MV-4-11 (cell line): ENCODE measurements at regions not wholly inside any gene's neighbourhood (a gene's known extent, or its start where the extent isn't known, plus 50 kb on each side); places are given as distances from the start of the nearest gene placed in this dataset.

ENCODE experiments used
- DNase-seq: peaks from one replicate; lab custom pipeline; 2025; lab: John Stamatoyannopoulos, UW

DNA sequence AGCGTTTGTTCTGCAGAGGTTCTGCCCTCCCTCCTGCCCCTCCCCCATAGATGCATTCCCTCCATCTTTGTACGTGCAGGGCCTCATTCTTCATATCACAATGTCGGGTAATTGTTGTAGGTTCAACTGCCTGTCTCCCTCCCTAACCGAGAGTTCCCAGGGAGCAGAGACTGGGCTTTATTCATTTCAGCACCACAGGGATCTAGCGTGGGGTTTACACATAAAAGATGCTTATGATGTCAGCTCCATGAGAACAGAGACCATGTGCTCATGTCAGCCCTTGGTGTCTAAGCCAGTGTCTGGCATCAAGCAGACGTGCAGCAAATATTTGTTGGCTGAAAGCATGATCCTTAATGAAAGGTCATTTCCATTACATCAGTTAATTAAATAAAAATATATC, 298.9 kb upstream of the TRIB2 start:
- no peak for DNase-seq

DNA sequence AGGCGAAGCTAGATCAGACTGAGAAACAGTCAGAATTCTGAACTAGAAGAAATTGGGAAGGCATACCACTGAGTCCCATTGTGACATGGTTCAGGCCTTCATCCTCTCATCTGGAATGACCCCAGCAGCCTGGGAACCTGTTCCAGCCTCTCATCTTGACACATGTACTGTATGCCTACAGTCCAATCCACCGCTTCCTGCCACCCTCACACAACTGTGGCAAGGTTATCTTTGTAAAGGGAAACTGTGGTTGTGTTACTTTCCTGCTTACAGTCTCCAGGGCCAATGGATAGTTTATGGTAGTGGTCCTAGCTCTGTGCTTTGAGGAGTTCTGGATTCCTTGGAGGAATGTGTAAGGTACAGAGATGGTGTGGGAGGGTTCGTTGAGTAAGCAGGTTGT, 296.9 kb upstream of the TRIB2 start:
- no peak for DNase-seq

DNA sequence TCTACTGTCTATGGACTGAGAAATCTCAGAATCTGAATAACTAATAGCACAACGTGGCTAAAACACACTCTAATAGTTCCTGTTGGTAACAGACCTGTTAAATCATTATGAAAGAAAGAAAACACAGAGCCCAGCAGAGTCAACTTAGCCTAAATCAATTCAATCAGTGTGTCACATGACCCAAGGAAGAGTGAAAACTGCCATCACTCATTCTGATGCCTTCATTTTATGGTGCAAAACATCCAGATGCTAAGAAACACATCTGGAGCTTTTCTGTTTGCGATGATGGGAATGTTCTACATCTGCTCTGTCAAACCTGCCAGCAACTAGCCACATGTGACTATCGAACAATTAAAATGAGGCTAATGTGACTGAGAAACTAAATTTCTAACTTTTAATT, 295.7 kb upstream of the TRIB2 start:
- no peak for DNase-seq

DNA sequence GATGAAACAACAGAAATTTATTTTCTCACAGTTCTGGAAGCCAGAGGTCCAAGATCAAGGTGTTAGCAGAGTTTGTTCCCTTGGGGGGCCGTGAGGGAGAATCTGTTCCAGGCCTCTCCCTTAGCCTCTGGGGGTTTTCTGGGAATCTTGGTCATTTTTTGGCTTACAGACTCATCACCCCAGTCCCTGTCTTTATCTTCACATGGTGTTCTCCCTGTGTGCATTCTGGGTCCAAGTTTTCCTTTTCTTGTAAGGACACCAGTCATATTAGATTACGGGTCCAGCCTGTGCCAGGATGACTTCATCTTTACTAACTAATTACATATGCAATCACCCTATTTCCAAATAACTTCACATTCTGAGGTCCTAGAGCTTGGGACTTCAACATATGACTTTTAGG, 292.5 kb upstream of the TRIB2 start:
- DNase-seq = no peak

DNA sequence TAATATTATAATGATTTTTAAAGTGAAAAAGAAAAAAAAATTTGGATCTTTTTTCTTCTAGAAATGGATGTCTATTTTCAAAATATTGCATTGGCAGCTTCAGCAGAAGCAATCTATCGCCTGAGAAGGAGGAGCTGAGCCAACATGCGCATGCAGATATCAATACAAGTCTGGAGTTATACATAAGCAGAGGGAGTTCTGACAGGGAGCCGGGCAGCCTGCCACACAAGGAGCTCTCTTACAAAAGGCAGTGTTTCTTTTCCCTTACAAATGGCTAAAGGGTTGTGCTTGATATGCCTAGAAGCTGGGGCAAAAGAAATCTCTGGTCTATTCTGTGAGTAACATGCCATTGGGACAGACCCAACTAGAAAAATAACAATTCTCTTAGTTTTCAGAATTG, 291.9 kb upstream of the TRIB2 start:
- DNase-seq = no peak

DNA sequence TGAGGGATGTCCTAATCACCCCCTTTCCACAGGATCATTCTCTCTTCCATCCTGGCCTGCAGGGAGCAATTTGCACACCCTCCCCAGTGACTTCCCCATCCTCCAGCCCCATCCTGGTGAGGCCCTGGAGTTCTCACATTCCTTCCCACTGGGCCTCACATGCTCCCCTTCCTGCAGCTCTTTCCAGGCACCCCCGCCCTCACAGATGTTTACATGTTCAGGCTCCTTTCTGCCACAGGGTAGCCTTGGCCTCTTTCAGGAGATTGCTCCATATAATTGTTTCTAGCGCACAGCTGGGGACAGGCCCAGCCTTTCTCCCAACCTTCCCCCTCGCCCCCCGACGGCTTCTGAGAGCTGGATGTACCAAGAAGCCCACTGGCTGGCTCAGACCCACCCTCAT, 288.4 kb upstream of the TRIB2 start:
- no peak for DNase-seq

DNA sequence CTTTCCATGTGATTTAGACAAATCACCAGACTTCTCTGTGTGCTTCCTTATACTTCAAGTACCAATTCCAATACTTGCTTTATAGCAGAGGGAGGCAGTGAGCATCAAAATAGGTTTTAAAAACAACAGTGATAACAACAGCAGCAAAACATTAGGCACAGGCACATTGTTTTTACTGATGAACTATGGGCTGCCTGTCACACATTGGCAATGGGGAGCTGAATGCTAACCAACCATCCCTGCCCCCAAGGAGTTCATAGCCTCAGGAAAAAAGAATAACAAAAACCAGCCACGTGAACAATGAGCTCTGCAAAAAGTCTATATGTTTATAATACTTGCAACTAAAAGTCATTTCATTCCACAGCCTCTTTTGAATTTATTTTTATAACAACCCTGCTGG, 287.9 kb upstream of the TRIB2 start:
- DNase-seq = no peak

DNA sequence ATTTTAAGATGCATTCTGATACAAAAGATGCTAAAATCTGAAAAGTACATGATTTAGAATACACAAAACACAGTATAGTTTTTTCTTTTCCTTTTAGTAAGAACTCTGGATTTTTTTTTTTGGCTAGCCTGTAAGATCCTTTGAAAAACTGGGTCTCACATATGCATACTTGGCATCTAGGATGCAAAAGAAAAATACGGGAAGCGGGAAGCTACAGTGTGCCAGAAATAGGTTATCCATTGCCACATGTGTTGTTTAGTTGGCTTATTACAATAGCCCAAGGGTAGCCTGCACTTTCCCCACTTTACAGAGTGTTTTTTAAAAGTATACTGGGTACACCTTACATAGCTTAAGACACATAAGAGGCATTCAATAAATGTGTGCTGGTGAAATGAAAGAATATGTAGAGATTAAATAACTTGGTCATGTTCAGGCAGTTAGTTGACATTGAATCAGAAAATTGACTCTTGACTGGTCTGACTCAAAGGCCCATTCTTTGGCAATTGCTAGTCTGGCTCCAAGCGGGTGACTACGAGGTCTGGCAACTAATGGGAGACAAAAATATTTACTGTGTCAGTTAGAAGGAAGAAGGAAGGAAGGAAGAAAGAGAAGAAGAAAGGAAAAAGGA, 286.8 kb upstream of the TRIB2 start:
- DNase-seq = no peak

DNA sequence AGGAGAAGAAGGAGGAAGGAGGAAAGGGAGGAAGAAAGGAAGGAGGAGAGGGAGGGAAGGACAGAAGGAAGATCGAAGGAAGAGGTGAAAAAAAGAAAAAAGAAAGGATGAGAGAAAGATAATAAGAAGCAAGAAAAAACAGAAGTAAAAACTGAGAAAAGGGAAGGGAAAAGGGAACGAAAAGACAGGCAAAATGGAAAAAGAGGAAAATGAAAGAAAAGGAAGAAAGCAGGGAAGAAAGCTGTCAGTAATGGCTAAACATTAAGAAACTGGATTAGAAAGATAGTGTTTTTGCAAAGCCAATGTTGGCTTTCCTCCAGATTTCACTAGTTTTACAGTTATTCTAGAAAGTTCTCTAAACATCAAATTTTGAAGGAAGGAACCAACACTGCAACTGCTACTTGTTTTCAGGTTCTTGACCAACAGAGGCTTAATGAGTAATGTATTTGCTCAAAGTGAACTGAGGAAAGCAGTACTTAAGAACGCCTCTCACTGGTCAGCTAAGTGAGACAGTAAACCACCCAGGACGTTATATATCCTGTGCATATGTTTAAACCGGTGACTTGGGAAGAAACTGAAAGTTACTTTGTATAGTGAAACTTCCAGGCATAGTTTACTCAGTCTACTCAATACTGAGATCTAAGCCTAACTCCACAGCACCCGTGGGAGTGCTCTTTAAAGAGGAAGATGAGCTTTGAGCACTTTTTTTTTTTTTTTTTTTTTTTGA, 286.2 kb upstream of the TRIB2 start:
- peak; percentile 92 for DNase-seq

DNA sequence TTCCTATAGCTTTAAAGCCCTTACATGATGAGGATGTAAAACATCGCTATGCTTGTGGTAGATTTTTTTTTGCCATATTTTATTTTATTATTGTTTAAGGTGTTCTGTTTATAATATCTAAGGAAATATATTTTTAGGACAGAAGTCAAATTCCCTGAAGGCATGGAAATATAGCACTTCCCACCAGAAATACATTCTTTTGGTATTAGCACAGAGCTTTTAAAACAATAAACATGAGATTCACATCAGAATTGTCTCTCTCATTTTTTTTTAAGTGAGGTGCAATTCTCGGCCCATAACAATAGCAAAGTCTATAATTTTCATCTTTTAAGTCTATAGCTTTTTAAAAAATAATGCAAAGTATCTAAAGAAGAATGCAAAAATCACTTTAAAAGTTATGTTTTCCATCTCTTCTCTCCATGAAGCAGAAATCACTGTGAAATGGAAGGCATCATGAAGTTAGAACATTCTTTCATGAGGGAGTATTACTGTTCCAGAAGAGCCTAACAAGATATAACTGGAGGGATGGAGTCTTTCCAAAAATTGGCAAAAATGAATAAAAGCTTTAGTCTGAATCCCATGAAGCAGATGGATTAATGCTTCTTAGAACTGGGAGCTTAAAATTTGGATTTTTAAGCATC, 283.6 kb upstream of the TRIB2 start:
- DNase-seq = no peak

DNA sequence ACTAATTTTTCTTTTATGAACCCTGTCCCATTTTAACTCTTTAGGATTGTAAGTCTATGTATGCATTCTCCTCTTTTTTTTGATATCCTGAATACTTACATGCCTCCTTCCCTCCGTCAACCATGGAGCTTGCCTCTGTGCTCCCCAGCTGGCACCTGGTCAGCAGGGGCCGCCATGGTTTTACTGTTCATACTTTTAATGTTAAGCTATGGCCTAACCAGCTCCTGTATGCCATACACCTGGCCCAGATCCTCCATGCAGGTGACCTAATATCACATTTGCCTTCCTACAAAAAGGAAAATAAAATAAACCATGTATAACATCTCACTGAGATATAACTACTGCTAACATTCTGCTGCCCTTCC, 283.1 kb upstream of the TRIB2 start:
- DNase-seq = no peak

DNA sequence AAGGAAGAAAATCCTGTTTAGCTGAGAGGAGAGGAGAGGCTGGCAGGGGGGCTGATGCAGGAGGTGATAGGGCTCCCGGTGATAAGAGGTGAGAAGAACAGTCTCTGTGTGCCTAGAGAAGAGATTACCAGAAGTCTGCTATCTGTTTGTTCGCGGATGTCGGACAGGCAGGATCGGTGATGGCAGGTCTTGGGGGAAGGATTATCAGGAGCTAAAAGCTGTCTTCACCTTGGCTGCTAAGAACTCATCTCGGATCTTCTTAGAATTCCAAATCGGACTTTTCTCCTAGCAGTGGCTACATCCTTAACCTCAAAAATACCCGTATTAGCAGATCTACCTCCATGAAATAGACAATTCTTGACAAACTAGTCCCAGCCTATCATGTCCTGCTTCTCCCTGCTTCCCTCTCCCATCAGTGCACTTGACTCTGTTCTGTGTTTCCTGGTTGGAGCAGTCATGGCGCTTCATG, 282.1 kb upstream of the TRIB2 start:
- DNase-seq = no peak

DNA sequence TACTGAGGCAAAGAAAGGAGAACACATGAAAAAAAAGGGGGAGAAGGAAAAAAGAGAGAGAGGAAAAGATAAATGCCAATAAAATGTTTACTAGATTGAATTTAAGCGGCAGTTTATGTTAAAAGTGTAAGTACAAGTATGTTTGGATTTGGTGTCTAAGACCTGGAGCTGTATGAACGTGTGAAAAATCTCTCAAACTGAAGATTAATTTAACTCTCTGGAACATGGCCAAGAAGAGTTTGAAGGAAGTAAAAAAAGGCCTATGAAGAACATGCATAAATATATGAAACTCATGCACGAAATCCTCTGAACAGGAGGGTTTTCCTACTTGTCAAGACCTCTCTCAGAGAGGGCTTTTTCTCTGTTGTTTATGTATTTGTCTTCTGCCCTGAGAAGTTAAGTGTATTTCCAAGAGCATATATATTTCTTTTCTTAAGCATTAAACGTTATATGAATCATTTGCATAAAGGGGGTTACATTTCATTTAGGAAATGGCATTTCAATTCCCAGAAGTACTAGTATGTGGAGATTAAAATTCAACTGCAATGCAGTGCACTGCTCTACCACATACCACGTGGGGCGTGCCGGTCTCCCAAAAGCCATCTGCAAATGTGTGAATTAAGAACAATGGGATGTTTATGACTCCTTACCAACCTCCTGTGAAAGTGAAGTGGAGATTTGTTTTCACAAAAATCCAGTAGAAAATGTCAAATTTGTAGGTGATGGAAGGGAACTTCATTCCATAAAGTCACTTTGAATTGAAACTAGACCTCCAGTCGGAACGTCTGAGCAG, 281.1 kb upstream of the TRIB2 start:
- DNase-seq = no peak

DNA sequence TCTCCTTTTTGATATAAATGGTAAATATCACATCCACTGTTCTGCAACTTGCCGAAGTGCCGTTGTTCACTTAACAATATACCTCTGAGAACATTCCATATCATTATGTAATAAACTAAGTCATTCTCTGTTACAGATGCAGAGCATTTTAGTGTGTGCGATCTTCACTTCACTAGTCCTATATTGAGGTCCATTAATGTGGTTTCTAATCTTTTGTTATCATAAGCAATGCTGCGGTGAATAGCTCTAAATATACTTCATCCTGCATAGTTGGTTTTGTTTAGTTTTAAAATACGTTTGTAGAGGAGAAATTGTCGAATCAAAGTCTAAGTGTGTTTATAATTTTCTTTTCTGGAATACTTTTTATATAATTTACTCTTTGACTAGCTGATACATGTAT, 280.3 kb upstream of the TRIB2 start:
- DNase-seq = no peak

DNA sequence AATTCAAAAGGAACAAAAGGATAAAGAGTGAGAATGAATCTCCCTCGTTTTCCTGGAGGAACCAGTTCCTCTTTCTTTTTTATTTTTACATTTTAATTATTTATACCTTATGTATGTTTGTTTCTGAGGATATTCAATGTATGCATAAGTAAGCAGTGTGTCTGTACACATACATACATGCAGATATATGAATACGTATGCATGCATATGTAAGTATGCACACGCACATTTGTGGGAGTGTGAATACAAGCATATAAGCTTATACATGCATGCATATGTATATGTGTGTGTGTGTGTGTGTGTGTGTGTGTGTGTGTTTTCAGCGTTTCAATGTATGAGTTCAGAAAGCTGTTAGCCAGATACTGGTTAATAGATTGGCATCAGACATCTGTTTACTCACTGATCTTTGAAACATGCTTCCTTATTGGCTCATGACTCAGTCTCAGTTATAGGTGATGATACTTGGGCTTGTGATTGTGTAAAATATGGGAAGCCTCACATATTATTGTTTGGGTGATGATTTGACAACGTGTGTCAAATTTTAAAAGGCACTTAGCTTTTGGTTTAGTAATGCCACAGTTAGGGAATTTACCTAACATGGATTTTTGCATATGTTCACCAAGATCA, 279.7 kb upstream of the TRIB2 start:
- DNase-seq = no peak

DNA sequence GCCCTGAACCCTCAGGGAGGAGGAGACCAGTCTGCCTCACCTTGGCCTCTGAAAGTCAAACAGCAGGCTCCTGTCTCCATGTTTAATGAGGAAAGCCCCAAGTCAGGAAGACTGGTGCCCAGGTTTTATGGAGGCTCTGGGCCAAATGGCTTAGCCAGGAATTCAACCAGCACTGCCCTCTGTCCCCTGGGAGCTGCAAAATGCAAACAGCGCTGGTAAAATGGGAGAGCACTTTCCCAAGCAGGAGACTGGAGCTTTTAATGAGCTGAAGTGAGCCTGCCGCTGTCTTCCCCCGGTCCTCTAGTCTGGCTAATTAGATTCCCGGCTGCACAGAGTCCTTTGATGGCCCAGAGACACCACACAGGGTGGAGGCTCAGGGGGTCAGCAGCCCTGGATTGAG, 276.0 kb upstream of the TRIB2 start:
- DNase-seq = no peak

DNA sequence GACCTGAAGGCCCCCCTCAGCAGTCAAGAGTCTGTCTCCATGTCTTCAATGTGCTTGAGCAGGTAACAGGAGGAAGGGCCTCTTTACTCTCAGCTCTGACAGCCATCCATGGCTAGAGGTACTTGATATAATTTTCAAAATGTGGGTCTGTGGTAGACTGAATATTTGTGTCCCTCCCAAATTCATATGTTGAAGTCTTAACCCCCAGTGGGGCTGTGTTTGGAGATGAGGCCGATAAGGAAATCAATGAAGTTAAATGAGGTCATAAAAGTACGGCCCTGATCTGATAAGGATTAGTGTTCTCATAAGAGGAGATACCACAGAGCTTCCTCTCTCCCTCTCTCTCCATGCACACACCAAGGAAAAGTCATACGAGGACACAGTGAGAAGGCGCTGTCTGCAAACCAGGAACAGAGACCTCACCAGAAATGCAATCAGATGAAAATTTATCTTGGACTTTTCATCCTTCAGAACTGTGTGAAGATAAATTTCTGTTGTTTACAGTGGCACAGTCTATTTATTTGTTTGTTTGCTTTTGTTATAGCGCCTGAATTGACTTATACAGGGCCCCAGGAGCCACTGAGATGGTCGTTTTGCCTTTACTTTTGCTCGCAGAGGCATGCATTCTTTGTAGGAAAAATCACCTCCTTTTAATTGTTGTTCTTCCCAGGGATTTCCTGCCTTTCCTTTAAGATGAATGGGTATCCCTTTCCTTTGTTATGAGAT, 274.8 kb upstream of the TRIB2 start:
- DNase-seq = no peak

DNA sequence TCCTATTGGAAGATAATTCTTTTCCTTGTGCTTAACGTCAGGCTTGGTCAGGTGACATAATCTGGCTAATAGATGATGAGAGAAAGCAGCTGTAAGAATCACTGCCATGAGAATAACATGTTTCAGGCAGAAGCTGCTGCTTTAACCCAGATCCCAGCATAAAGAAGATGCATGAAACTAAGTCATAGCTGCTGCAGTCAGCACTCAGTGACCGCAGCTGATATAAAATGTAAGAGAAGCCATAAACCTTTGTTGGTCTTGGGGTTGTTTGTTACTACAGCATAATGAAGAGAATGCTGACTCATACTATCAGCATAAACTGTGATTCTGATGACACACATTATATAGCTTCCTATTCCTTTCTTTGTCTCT, 274.3 kb upstream of the TRIB2 start:
- no peak for DNase-seq

DNA sequence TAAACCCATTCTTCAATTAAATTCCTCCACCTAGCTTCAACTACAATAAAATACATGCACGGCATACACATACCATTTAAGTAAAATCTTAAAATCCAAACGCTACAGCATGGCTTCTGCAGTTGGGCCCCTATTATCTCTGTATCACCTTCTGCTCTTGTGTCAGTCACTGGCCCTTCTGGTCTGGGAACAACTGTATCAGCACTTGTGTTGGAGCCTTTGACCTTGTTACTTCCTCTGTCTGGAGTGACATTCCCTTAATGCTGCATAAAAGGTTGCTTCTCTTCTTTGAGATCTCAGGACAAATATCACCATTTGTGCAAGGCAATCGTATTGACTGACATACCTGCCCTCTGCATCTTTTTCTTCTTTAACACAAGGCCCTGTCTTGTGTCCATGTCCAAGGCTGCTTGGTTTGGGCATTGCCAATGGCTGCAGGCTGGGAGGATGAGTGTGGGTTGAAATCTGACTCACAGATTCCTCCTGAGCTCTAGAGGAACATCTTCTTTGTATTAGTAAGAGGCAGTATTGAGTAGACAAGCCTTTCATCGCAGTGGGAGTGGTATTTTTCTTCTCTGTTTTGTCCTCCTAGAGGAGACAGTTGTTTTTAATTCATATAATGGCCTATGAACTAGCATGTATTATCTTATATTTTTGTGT, 267.8 kb upstream of the TRIB2 start:
- DNase-seq = no peak

DNA sequence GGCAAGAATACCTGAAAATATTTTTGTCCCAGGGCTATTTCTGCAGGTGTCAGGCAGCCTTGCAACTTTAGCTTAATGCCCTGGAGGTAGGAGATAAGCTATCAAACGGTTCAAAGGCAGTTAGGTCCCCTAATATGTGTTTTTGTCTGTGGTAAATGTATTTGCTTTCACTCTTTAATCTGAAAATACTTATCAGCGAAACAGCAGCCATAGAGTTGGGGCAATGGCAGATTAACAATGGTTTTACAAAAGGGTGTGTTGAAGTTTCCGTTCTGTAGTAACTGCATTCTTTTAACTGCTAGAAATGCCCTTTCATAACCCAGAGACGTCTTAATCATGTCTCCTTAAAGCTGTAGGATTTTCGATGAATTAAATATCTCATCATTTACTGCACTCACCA, 265.0 kb upstream of the TRIB2 start:
- peak; percentile 38 for DNase-seq

DNA sequence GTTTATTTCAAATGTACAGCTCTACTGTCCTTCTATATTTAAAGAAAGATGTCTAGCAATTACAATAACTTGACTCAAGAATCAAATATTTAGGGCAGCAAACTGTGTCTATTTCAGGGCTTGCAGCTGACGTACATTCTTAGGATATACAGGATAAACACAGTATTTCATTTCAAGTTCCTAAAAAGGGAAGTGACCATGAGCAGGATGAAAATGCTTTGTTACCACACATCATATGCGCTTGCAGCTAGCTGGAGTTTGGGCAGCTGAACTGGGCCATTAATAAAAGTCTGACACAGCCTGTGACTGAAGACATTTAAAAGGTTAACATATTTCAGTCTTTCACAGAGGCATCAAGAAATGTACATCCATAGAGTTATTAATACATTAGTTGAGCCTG, 264.6 kb upstream of the TRIB2 start:
- DNase-seq = peak; percentile 88
